T-helper 22 cell (primary cell): ENCODE measurements at regions not wholly inside any gene's neighbourhood (a gene's known extent, or its start where the extent isn't known, plus 50 kb on each side); places are given as distances from the start of the nearest gene placed in this dataset.

Experiments used
- DNase-seq: peaks from one replicate; pipeline ENCODE4 v3.0.0-alpha.2; 2020; ENCODE audit warnings: low read depth

GRCh38 chr7:41795276-41795833 lies 92.5 kb upstream of the INHBA start:
- no peak for DNase-seq

GRCh38 chr7:41793556-41793955 lies 90.7 kb upstream of the INHBA start:
- no peak for DNase-seq

- DNase-seq: no peak
Measured at GRCh38 chr7:41792120-41792519, 89.2 kb upstream of the INHBA start.

DNA sequence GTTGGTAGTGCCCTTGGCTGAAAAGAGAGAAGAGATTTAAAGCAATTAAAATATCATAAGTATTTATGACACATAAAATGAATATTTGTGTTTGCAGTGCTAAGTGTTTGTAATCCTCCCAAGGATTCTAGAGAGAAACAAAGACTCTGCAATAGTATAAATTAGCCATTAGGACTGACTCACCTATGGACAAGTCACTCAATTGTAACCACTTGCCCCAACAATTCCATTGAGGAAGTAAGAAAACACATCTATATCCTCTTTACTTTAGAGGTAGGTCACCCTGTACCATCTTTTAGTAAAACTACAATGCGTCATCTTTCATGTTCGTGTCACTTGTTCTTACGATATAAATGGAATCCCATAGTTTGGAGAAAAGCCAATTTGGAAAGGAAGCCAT lies 85.7 kb upstream of the INHBA start:
- DNase-seq: no peak

- DNase-seq: no peak
Measured at GRCh38 chr7:41787651-41788350, 84.9 kb upstream of the INHBA start.

DNA sequence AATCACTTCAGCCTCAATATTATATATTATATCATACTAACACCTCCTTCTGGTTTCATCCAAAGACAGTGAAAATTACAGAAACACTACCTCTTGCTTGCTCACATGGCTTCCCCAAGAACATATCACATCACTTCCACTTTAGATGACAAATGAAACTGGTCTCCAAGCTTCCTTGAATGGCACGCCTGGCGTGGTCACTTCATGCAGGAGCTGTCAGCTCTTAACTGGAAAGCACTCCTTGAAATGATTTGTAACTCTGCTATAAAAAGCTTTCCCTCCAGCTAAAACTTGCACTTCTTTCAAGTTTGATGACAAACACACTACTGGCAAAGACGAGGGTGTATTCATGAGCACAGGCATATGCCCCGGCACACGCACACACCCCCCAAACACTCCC lies 84.1 kb upstream of the INHBA start:
- no peak for DNase-seq

DNA sequence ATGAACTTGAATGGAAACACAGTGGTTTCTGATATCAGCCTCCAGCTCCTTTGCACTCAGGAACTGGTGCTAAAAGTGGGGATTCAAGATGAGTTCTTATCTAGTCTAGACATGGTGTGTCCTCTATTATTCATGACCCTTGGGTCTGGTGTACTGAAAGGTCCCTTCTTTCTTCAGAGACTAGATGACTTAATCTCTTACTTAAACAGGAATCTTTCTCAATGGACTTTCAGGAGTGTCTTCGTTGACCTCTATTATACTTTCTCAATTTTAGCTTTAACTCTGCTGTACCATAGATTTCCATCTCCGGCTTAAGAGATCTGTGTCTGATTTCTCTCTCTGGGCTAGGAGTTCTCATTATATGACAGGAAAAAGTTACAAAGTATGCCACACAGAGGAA lies 83.5 kb upstream of the INHBA start:
- no peak for DNase-seq

DNA sequence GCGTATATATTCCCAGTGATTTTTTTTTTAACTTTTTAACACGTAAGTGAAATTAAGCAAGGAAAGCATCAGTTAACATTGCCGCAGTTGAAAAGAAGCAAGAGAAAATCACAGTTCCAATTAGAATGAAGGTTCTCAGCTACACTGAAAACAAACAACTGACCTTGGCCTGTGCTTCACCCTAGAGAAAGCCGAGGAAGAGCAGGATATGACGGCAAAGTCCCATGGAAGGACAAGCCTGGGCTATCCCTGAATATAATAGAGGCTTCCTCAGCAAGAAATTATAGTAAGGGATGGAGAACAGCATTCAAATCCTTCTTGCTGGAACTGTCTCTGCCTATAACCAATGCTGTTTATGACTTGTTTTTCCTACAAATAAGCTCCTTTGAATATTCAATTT lies 83.0 kb upstream of the INHBA start:
- DNase-seq: no peak

- DNase-seq: no peak
Measured at GRCh38 chr7:41785265-41785664, 82.4 kb upstream of the INHBA start.

- no peak for DNase-seq
Measured at GRCh38 chr7:41779918-41780317, 77.0 kb upstream of the INHBA start.

DNA sequence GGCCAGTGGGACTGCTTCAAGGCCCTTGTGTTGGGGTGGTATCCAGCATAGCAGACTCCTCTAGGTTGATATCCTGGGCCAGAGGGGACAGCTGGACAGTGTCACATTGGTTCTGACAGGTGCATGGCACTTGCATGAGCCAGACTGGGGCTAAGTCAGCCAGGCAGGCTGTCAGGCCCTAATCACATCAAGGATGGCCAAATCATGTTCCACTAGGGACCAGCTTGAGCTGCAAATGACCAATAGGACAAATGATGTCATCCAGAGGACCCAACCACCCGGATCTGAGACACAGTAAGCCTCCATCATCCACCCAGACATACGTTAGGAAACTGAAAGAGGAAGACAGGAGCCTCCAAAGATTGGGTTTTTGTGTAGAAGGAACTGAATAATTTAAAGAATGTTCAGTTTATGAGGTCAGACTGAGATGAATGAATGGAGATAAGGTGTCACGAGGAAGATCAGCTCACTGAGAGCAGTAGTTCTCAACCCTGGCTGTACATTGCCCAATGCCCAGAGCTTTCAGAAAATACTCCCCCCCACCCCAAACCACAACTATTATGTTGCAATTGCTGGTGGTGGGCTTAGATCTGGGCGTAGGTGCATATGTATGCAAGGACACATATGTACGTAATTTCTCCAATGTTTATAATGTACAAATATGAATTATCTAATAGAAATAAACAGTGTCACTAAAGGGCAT lies 75.2 kb upstream of the INHBA start:
- DNase-seq: no peak

DNA sequence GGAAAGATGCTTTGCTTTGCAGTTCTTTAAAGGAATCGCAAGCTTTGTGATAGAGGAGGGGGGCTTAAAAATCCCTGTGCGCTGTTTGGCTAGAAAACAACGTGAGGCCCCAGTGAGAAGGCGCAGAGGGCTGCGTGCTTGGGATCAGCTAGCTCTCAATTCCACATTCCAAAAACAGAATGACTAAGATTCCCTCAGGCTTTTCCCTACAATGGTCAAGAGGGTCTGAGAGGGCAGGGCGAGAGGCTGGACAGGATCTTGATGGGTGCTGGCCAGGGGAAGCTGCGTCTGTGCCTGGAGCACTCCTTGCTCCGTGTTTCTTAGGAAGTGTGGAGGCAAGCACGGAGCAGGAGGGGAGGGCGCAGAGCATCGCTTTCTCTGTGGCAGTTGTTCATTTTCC lies 72.1 kb upstream of the INHBA start:
- DNase-seq: no peak

GRCh38 chr7:41773756-41774155 lies 70.9 kb upstream of the INHBA start:
- DNase-seq: no peak

GRCh38 chr7:41771717-41772116 lies 68.8 kb upstream of the INHBA start:
- DNase-seq: no peak

- no peak for DNase-seq
Measured at GRCh38 chr7:41769162-41769561, 66.3 kb upstream of the INHBA start.

DNA sequence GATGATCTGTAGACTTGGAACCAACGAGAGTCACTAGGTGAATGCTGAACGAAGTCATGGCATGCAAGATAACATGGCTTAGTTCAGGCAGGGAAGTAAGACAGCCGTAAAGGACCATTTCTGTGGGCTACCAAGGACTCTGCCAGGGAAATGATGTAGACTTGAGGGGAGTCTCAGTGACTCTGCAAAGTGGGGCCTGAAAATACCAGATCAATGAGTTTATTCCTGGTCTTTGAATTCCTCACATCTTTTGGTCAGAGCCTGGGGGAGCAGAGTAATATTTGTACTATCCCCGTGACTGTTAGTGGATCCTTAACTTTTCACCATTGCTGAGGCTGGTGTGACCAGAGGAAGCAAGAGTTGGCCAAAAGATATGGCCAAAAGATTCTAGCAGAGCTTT lies 60.7 kb upstream of the INHBA start:
- no peak for DNase-seq

DNA sequence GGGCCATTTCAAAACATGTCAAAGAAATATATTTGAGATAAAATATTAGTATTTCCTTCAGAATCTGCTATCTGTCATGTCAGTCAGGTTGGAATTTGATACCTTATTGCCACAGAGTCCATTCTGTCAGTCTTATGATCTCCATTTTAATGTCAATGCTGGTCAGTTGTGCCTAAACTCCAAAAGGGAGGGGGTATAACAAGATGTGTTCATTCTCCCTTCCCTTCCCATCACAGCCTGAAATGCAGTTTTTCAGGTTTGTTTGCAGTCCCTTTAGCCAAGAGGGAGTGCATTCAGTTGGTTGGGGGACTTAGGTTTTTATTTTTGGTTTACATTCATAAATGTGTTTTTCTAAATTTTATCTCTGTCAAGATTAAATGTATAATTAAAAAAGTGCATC lies 59.8 kb upstream of the INHBA start:
- no peak for DNase-seq

DNA sequence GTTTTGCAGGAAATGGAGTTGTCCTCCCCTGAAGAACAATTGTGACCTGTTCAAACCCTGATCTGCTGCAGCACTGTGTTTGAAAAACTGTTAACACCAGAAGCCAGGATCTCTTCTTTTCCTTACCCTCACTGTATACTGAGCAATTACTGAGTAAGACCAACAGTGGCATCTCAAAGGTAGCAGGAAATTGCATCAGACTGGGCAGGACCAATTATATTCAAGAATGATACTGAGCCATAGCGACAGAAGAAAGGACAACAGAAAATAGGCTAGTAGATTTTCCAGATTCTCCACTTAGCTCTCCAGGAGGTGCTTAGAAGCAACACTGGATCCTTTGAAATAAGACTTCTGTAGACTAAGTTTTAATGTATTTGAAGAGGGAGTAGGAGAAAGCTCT lies 57.4 kb upstream of the INHBA start:
- DNase-seq: no peak

- no peak for DNase-seq
Measured at GRCh38 chr7:41758321-41758720, 55.4 kb upstream of the INHBA start.

GRCh38 chr7:41756650-41757182 lies 53.8 kb upstream of the INHBA start:
- DNase-seq: no peak

GRCh38 chr7:41755096-41755495 lies 52.2 kb upstream of the INHBA start:
- DNase-seq: no peak

DNA sequence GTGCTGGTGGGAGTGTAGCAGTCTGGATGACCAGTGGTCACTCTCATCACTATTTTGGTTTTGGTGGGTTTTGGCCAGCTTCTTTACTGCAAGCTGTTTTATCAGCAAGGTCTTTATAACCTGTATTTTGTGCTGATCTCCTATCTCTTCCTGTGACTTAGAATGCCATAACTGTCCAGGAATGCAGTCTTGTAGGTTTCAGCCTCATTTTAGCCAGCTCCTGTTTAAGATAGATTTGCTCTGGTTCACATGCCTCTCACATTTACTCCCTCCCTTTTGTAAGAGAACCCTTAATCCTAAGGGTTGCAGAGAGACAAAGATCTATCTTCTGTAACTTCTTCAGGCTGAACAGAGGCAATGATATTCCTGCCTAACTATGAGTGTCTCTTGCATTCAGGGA lies 51.2 kb upstream of the INHBA start:
- DNase-seq: no peak
